ENCODE measurements at regions not wholly inside any gene's neighbourhood (a gene's known extent, or its start where the extent isn't known, plus 50 kb on each side); places are given as distances from the start of the nearest gene placed in this dataset.
A peak's percentile ranks its signal among the peaks of the same experiment; 100 is the strongest.

GRCh38 chr5:28780083-28780692 lies 1741.8 kb upstream of the CDH9 start:
- Histone ChIP-seq H3K79me2 (ENCODE audit: insufficient read depth, low read depth) (no peaks in the 10 kb centered on the region), H3K27me3 (ENCODE audit: insufficient read depth, low read depth) (no peaks in the 10 kb centered on the region), H2AFZ (ENCODE audit: low read depth) (no peak overlapping the region), H3K27ac (no peak overlapping the region), H3K9ac (no peak overlapping the region), H3K36me3 (ENCODE audit: insufficient read depth) (no peaks in the 10 kb centered on the region), H3K4me2 (no peak overlapping the region), H4K20me1 (ENCODE audit: insufficient read depth) (no peaks in the 10 kb centered on the region), H3K4me3 (IDR thresholded peaks at IDR 0.05; ENCODE audit: insufficient read depth, low read depth, low read length) (no peak overlapping the region), H3K4me1 (ENCODE audit: low read depth, poor library complexity, severe bottlenecking) (no peaks in the 10 kb centered on the region)
- TF ChIP-seq CTCF (conservative IDR thresholded peaks at IDR 0.05; ENCODE audit: low read depth, low read length): no peak

GRCh38 chr5:28779161-28779754 lies 1740.9 kb upstream of the CDH9 start:
- no peak overlapping the region for H3K4me2 ChIP-seq
- no peaks in the 10 kb centered on the region for H3K27me3 ChIP-seq (ENCODE audit: insufficient read depth, low read depth)
- H3K4me1 ChIP-seq (ENCODE audit: low read depth, poor library complexity, severe bottlenecking): no peaks in the 10 kb centered on the region
- no peak overlapping the region for H3K4me3 ChIP-seq (IDR thresholded peaks at IDR 0.05; ENCODE audit: insufficient read depth, low read depth, low read length)
- no peak overlapping the region for H3K27ac ChIP-seq
- TF ChIP-seq CTCF (conservative IDR thresholded peaks at IDR 0.05; ENCODE audit: low read depth, low read length): 0 out of 2 replicates have a peak, but pooled peaks have one; percentile 21
- H3K79me2 ChIP-seq (ENCODE audit: insufficient read depth, low read depth): no peaks in the 10 kb centered on the region
- no peak overlapping the region for H2AFZ ChIP-seq (ENCODE audit: low read depth)
- H3K9ac ChIP-seq: no peak overlapping the region
- no peaks in the 10 kb centered on the region for H4K20me1 ChIP-seq (ENCODE audit: insufficient read depth)
- no peaks in the 10 kb centered on the region for H3K36me3 ChIP-seq (ENCODE audit: insufficient read depth)

- Histone ChIP-seq H3K36me3 (ENCODE audit: insufficient read depth) (no peaks in the 10 kb centered on the region), H3K79me2 (ENCODE audit: insufficient read depth, low read depth) (no peaks in the 10 kb centered on the region), H3K4me1 (ENCODE audit: low read depth, poor library complexity, severe bottlenecking) (no peaks in the 10 kb centered on the region), H3K9ac (no peak overlapping the region), H4K20me1 (ENCODE audit: insufficient read depth) (no peaks in the 10 kb centered on the region), H3K4me2 (no peak overlapping the region), H3K27ac (no peak overlapping the region), H2AFZ (ENCODE audit: low read depth) (no peak overlapping the region), H3K4me3 (IDR thresholded peaks at IDR 0.05; ENCODE audit: insufficient read depth, low read depth, low read length) (no peak overlapping the region), H3K27me3 (ENCODE audit: insufficient read depth, low read depth) (no peaks in the 10 kb centered on the region)
- TF ChIP-seq CTCF (conservative IDR thresholded peaks at IDR 0.05; ENCODE audit: low read depth, low read length): no peak
Observed at GRCh38 chr5:28770307-28770706, 1731.9 kb upstream of the CDH9 start.

GRCh38 chr5:28766565-28767158 lies 1728.3 kb upstream of the CDH9 start:
- Histone ChIP-seq H3K9ac (no peak overlapping the region), H3K4me2 (no peak overlapping the region), H3K79me2 (ENCODE audit: insufficient read depth, low read depth) (no peaks in the 10 kb centered on the region), H3K27ac (no peak overlapping the region), H2AFZ (ENCODE audit: low read depth) (no peak overlapping the region), H4K20me1 (ENCODE audit: insufficient read depth) (no peaks in the 10 kb centered on the region), H3K4me1 (ENCODE audit: low read depth, poor library complexity, severe bottlenecking) (no peaks in the 10 kb centered on the region), H3K27me3 (ENCODE audit: insufficient read depth, low read depth) (no peaks in the 10 kb centered on the region), H3K36me3 (ENCODE audit: insufficient read depth) (no peaks in the 10 kb centered on the region), H3K4me3 (IDR thresholded peaks at IDR 0.05; ENCODE audit: insufficient read depth, low read depth, low read length) (no peak overlapping the region)
- TF ChIP-seq CTCF (conservative IDR thresholded peaks at IDR 0.05; ENCODE audit: low read depth, low read length): peak; percentile 62; the same call in 1 of the 2 replicates
